8988T (cell line): ENCODE measurements at regions not wholly inside any gene's neighbourhood (a gene's known extent, or its start where the extent isn't known, plus 50 kb on each side); places are given as distances from the start of the nearest gene placed in this dataset.

ENCODE experiments used
- DNase-seq: peaks from one replicate; pipeline ENCODE4 v3.0.0; 2011

DNA sequence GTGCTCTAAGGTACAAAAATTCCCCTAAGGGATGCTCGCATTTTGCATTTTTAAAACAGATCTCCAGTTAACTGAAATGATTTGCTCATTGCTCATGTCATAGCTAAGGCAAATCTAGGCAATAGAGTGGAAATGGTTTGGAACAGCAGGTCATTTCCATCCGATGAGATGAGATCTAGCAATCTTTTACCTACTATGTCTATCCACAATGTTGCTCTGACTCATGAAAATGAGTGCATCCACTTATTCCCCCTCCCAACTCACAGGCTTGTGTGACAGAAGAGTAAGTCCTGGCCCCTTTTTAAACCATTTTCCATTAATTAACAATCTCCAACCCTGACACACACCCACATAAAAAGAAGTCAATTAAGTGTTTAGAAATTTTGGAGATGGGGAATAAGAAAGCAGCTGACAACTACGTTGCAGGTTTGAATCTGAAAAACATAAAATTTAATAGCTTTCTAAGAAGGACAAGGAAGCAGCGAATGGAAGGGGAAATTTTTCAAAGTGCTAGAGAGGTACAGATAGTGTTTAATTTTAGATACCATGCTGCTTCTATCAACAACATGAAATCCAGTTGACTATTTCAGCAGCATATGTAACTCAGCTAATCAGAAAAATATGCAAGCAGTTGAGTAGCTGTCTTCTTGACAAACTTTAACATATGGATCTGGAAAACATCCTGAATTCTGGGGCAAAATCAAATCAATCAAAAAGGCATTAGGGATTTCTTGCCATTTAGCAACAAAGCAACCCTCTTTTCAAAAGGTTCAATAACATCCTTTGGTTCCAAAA, 112.0 kb downstream of the TMCO5A start:
- no peak for DNase-seq

DNA sequence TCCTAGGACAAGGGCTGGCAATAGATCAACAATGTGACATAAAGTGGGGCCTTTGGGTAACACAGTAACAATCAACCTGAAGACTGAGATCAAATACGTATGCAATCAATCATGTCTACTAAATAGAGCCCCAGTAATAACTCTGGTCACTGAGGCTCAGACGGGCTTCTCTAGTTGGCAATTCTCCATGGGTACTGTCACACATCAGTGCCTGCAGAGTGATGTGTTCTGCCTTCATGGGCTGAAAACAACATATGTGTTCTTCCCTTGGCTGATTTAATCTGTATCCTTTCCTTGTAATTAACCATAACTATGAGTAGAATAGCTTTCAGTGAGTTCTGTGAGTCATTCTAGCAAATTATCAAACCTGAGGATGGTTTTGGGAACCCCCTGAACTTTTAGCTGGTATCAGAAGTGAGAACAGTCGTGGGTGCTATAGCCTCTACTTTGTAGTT, 113.6 kb downstream of the TMCO5A start:
- DNase-seq, result no peak

DNA sequence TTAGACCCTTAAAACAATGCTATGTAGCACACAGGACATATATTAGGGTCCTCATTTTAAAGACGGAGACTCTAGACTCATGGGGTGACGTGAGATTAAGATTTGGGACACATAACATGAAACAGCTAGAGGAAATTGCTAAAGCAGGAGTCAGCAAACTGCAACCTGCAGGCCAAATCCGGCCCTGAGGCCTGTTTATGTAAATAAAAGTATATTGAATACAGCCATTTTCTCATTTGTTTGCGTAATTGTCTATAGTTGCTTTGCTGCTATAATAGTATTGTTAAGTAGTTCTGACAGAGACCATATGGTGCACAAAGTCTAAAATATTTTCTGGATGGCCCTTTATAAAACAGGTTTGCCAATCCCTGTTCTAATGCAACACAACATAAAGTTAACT, 115.5 kb downstream of the TMCO5A start:
- DNase-seq, result no peak

DNA sequence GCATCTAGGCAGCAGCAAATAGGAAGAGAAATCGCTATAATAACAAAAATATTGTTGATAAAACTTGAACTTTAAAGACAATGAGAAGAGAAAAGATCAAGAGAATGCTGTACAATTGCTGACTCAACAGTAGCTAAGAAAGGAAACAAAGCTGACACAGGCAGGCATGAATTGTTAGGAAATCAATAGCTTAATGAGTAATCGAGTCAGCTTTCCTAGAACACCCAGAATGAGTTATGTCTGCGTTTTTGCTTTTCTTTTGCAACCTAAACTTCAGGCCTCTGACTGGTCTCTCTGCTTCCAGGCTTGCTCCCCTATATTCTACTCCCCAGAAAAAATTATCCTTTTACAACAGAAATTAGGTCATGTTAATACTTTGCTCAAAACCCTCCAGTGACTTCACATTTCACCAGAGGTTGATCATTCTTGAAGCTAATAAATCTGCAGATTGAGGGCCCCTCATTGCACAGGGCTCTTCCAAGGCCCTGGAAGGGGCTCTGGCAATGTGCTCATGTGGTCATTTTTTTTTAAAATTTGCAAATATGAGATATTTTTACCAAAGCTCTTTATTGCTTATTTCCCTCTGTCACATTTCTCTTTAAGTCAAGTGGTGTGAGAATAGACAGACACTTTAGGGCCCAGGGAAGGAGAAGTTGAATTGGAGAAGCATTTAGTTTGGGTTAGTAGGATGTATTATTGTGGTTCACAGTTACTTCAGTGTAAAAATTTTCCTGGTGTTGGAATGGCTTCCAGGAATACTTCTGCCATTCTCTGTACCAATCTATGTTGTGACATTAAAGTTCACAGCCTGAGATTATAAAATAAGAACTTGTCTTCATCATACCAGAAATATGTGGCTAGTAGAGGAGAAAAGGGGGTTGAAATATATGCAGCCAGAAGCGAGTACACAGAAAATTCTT, 116.3 kb downstream of the TMCO5A start:
- DNase-seq, result no peak

DNA sequence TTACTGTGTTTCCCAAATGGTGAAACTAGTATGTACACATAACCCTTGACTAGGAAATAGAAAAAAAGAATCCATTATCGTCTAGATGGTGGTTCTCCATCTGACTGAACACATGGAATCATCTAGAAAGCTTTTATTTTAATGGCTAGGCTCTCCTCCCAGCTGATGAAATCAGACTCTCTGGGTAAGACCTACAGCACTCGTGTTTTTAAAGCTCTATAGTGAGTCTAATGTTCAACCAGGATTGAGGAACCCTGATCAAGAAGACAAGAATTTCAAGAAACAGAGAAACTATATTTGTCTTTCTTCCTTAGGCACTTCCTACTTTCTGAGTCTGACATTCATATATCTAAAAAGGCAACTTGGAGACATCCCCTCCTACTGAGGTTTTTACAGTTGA, 118.8 kb downstream of the TMCO5A start:
- DNase-seq, result no peak

DNA sequence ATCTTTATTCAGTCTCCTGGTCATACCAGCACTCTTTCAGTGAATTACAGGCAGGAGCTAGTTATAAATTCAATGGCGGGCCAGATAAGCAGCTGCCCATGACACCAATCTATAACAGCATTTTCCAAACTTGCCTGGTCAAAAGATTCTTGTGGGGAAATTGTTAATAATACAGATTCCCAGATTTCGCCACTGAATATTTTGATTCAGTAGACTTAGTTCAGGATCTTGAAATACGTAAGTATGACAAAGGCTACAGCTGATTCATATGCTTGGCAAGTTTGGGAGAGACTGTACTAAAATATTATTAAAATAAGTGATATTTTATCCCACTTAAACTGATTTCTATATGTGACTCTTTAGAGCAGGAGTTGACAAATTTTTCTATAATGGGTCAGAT, 119.3 kb downstream of the TMCO5A start:
- no peak for DNase-seq

DNA sequence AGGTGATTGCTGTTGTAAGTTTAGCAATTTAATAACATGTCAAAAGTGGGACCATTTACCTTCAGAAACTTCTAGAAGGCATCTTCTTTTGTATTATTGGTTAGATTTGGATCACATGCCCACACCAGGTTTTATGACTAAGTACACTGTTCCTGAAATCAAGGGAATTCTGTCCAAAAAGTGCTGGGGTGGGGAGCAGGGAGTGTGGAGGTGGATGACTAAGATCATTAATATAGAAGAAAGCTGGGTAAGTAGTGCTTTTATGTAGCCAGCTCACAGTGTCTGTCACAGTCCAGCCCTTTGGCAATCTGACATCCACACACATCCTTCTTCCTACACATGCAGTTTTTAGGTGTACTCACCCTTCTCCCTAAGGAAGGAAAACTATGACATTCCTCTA, 120.0 kb downstream of the TMCO5A start:
- DNase-seq, result no peak

DNA sequence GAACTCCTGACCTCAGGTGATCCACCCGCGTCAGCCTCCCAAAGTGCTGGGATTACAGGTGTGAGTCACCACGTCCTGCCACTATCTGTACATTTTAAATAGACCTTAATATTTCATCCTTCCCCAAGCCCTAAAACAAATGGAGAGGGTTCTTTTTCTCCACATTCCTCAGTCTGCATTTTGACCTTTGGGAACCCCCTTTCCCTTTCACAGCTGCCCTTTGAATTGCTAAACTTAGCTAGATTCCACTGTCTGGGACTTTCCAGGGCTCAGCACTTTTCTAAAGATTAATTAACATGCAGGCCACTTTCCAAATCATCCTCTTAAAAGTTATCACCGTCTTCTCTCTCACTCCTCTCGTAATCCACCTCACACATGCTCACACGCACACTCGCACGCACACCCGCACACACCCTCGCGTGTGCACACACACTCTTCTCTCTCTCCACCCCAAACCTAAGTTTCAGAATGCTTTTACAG, 124.2 kb downstream of the TMCO5A start:
- DNase-seq, result no peak

DNA sequence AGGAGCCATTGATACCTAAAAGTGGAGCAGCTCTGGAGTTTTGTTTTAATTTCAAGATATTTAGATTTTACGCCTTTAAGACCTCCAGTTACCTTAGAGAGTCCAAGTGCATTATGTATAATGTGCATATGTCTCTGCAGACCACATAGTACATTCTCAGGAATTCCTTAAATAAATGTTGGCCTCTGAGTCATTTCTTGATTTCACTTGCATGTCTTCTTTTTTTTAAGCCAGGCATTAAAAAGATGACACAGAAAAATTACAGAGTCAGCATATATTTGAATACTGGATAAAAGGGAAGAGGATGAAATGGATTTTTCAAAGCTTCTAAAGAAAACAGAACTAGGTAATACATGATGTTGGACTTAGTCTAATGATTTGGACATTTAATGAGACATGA, 125.2 kb downstream of the TMCO5A start:
- DNase-seq, result no peak

DNA sequence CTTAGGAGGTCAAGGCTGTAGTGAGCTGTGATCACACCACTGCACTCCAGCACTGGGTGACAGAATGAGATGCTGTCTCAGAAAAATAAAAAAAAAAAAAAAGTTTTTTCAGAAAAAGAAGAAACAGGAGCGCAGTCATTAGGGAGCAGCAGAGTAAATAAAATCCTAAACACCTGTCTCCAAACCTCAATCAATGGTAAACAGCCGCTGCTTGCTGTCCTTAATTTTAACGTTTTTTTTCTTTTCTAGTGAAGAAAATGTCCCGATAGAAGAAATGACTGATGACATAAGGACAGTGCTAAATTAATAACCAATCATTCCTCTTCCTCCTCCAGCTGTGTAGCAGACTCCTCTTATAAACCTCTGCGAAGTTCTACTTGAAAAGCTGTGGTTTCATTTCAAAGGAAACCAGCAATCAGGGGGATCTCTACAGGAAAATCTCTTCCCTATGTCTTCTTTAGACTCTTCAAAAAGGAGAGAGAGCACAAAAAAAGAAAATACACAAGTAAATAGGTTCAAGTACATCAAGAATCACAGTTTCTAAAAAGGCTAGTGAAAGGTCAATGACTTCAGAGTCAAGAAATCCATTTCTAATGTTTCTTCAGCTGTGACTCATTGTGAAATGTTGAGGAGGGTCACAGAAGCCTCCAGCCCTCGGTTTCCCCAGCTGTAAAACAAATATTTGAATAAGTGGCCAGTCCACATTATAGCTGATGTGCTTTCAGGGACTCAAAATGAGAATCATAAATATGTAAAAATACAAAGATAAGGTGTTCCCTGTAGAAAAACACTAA, 127.6 kb downstream of the TMCO5A start:
- no peak for DNase-seq

DNA sequence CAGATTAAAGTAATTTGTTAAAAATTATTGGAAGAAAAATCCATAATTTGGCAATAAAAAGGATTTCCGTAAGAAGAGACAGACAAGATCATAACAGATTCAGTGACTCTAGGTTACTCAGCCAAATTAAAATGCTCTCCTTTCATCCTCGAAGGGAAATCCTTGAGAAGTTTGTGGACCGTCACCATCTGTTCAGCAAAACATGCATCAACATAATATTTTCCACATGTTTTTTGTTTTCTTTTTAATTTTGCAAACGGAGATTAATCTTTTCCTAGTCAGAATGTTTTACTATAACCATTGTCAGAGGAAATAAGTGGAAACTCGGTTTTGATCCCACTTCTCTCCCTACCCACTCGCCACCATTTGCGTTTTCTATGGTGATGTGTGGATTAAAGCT, 128.3 kb downstream of the TMCO5A start:
- DNase-seq, result no peak

DNA sequence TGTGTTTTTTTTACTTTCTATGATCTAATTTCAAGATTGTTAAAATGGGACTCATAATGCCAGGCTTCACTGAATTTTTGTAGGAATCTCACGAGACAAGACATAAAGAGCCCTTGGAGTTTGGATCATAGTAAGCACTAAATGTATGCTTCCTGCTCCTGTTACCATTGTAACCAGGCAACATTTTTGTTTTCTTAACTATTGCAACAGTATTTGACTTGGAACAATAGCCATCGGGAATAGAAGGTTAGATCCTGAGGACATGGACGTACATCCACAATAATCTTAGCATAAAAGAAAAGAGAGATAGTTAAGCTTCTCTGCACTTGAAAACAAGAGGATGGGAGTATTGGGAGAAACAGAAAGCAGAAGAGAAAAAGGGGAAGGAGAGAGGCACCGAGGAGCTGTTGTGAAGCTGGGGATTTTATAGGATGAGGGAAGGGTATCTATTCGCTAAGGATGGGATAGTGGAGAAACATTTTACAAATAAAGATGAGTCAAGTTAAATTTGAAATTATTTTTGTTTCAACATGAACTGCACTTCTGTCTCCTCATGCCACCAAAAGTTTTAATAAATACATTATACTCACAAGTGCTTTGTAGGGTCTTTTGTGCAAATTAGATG, 131.4 kb downstream of the TMCO5A start:
- no peak for DNase-seq

DNA sequence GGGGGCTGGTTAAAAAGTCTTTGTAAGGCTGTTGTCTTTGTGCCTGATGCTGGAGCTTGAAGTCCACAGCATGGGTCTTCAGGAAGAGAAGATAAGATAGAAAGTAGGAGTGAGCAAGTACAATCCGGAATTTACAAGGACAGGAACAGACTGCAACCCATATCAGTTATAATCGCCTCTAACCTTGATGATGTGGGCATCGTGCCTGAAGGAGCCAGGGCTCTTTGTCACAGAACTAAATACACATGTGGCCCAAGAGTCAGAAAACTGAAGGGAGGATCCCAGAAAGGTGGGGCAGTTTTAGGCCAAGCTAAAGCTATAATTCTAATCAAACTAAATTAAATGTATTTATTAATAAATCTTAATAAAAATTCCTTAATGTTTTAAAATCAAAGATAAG, 132.2 kb downstream of the TMCO5A start:
- no peak for DNase-seq

DNA sequence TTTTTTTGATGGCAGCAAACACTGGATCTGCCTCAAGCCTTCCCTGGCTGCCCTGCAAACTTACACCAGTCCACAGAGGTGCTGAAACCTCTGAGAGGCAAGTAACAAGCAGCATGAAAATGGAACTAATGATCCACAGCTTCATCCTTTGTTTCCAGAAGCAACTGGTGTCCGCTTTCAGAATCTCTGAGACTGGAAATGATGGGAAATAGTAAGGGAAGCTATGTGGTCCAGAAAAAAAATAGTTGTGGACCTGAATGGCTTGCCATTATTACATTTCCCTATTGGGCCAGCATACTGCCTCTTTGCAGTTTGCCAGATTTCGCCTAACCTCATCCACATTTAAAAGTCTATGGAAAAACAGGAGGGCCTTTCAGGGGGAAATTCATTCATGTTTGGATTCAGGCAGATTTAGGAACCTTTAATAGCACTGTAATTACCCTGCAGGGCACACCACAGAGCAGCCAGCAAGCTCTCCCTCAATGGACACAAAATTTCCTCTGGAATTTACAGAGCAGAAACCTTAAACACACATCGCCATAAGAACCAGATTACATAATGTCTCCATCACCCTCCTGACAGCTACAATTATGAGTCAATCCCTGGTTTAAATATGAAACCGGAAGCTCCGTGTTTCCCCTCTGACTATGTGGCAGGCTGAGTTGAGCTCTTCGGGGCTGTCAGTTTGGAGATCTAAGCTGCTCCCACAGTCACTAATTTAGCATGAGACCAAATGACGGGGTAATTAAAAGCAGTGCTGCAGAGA, 134.4 kb downstream of the TMCO5A start:
- DNase-seq, result no peak

DNA sequence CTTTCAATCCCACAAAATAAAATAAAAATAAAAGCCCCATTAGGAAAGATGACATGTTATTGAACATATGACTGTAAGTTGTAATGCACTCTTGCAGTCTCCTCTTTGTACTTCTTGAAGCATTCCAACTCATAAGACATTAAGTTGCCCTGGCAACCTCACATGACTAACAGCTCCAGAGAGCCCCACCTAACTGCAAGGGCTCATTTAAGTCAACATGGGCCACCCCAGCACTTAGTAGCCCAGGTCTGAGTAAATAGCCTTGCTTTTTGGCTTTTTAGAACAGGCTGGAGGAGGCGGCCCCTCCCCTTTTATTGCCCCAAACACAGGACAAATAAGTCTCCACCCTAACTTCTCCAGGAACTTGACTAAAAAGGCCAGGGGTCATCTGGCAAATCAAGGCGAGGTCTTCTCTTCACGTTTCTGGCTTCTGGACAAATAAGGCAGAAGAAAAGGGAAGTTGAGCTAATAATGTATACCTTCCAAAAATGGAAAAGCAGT, 135.1 kb downstream of the TMCO5A start:
- DNase-seq, result no peak

DNA sequence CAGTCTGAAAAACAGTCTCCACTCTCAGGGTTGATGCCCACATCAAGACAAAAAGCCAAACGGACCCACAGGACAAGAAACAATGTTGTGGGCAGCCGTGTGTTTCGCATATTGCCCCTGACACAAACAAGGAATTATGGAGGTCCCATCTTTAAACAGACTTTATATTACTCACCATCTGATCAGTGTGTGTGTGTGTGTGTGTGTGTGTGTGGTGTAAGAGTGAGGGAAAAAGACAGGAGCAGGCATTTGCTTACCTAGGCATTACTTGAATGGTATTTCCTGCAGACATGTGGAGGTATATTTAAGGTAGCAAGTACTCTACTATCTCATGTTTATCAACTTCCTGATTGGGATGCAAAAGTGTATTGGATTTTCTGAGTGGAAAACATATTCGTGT, 136.3 kb downstream of the TMCO5A start:
- DNase-seq, result no peak

DNA sequence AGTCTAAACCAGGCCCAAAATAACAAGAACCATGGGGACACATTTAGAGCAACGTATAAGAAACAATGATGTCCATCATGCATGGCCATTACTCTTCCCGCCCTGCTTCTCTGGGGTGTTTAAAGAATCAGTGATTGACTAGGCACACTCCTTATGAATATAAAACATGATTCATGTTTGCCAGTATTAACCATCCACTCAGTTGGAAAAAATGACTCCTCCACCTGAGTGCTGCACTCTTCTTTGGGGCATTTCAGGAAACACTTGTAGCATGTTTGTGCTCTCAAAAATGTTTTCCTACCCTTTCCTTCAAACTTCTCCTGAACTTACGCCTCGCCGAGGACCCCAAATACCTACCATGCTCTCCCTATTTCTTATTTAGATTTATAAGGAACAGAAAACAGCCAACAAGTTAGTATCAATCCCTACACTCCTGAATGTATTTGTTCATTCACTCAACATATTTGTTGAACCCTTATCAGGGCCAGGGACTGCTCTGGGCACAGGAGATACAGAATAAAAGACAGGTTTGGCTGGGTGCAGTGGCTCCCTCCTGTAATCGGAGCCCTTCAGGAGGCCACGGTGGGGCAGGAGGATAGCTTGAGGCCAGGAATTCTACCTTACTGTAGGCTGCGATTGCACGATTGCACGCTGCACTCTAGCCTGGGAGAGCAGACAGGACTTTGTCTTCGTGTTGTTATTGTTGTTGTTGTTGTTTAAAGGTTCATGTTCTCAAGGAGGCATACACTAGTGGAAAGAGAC, 137.0 kb downstream of the TMCO5A start:
- DNase-seq, result no peak

DNA sequence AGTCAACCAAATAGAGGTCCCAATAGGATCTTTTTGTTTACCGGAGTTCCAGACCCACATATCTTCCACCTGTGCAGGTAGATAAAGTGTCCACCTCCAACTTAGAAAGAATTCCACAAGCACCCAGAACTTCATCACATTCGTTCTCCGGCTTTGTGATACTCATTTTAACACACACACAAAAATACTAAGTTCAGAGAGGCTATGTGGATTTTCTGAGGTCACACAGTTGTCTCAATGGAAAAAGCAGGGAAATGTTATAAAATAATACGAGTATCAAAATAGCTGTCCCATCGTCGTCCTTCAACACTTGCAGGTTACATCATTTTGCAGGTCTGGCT, 137.5 kb downstream of the TMCO5A start:
- no peak for DNase-seq

DNA sequence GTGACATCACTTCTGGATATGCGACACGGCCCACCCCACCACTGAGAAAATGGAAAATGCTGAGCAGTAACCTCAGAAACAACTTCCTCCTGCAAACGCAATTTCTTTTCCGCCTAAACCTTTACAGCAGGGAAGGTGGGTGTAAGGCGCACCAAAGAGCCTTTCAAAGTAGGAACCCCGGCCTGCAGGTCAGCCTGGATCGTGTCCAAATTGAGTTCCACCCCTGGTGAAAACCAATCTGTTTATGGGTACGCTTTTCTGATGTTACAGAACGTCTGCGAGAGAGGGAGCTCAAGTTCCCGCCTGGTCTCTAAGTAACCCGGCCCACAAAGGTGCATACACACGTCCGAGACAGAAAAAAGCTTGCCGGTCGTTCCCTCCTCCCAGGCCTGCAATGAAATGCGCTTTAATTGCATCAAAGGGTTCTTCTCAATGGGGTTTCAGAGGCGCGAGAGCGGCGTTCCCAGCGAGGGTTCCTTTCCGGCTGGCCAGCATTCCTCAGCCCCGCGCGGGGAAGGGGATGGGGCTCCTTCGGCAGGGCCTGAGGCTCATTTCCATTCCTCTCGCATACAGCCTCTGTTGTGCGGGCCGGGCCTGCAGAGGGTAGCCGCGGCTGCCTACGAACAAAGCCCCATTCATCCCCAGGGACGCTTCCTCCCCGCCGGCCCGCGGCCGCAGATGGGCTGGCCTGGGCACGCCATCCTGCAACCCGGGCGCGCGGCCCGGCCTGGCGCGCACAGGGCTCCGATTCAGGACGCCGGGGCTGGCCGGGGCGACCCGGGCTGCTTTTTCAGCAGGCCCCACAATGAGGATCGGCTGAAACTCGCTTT, 138.1 kb downstream of the TMCO5A start:
- no peak for DNase-seq
